K562 (cell line): ENCODE measurements at regions not wholly inside any gene's neighbourhood (a gene's known extent, or its start where the extent isn't known, plus 50 kb on each side); places are given as distances from the start of the nearest gene placed in this dataset.

Experiments
- ATAC-seq: fragments of 200-7000 bp; cut with Tn5 transposase; 3 replicates; pipeline ENCODE4 v1.9.1; 2020; ENCODE audit warnings: moderate library complexity
- BruUV-seq: library from RNA; stranded (reverse); fragments of 400-500 nt; replicated peaks from 2 replicates; lab custom pipeline; 2021; lab: Mats Ljungman, UMichigan
- CTCF ChIA-PET: fragments of 300-600 bp; formaldehyde crosslinking; extraction: SDS; loops from one replicate; lab custom pipeline; 2021; ENCODE audit warnings: low intra/inter-chr PET ratio; lab: Yijun Ruan, JAX
- POLR2A ChIA-PET: fragments of 300-600, 350-650 bp; sonication (Branson Sonifier 250); formaldehyde crosslinking; extraction: SDS; loops from one replicate; lab custom pipeline; 2021; ENCODE audit warnings: antibody characterized with exemption, inconsistent platforms; lab: Yijun Ruan, JAX
- DNase-seq, 4 experiments: peaks; one replicate each; pipeline versions ENCODE4 v3.0.0 to v3.0.0-alpha.2; 2011 to 2018; ENCODE audit warnings: low spot score in 3 of 4, mixed read lengths in 3 of 4; ENCODE audit errors: extremely low read depth in 1 of 4
- FAIRE-seq: peaks from 2 replicates; lab custom pipeline; 2011; peaks lifted over from hg19 to GRCh38; lab: Jason Lieb, UNC
- H2AFZ ChIP-seq: 2 replicates; pipeline ENCODE4 v1.6.0; 2011; ENCODE audit warnings: low read depth, low read length, control low read depth, inconsistent platforms
- H3K27ac ChIP-seq: fragments of 200-600 bp; 3 replicates; pipeline ENCODE4 v1.8.0; 2011; ENCODE audit warnings: low read depth, mild to moderate bottlenecking, control low read depth, inconsistent platforms, low read length, moderate library complexity, mixed read lengths; ENCODE audit errors: extremely low read depth
- H3K27me3 ChIP-seq, 2 experiments: fragments of 300-600 bp in 1 of 2; 2 replicates in 1 of 2; 3 replicates in 1 of 2; pipeline versions ENCODE4 v1.6.0 to v1.8.0; 2011; ENCODE audit warnings: inconsistent platforms in 2 of 2, low read length in 2 of 2, mild to moderate bottlenecking in 1 of 2, mixed read lengths in 1 of 2, moderate library complexity in 1 of 2; ENCODE audit not compliant: control insufficient read depth in 2 of 2, insufficient read depth in 2 of 2
- H3K36me3 ChIP-seq: fragments of 300-600 bp; 3 replicates; pipeline ENCODE4 v1.8.0; 2011; ENCODE audit warnings: mild to moderate bottlenecking, low read length, inconsistent platforms; ENCODE audit not compliant: control insufficient read depth, insufficient read depth
- H3K4me1 ChIP-seq, 2 experiments: fragments of 200-600 bp in 1 of 2; replicated peaks in 1 of 2; 2 replicates in 1 of 2; 3 replicates in 1 of 2; pipeline versions ENCODE4 v1.5.1 to v1.8.0; 2011; ENCODE audit warnings: inconsistent platforms in 2 of 2, low read length in 2 of 2, mild to moderate bottlenecking in 1 of 2, mixed read lengths in 1 of 2, moderate library complexity in 1 of 2; ENCODE audit not compliant: control insufficient read depth in 2 of 2, insufficient read depth in 2 of 2
- H3K4me2 ChIP-seq: 2 replicates; pipeline ENCODE4 v1.6.1; 2011; ENCODE audit warnings: low read length, control low read depth, inconsistent platforms, mixed read lengths; ENCODE audit not compliant: insufficient read depth
- H3K4me3 ChIP-seq: fragments of 200-600 bp; sonication (generic), shearing (Covaris generic); 2 replicates; pipeline ENCODE4 v1.5.1; 2016; ENCODE audit warnings: control low read depth, inconsistent platforms
- H3K79me2 ChIP-seq: fragments of 200-600 bp; 3 replicates; pipeline ENCODE4 v1.8.0; 2011; ENCODE audit warnings: low read length, inconsistent platforms; ENCODE audit not compliant: control insufficient read depth, insufficient read depth
- H3K9ac ChIP-seq, 2 experiments: 2 replicates each; pipeline versions ENCODE4 v1.6.0 to v1.6.1; 2011; ENCODE audit warnings: low read depth in 2 of 2, low read length in 2 of 2, control low read depth in 1 of 2, inconsistent platforms in 1 of 2, mild to moderate bottlenecking in 1 of 2, mixed read lengths in 1 of 2; ENCODE audit not compliant: insufficient read depth in 1 of 2
- H3K9me1 ChIP-seq: one replicate; pipeline ENCODE4 v1.6.0; 2011; ENCODE audit warnings: inconsistent platforms, mild to moderate bottlenecking, low read length, moderate library complexity; ENCODE audit not compliant: control insufficient read depth, insufficient read depth
- H3K9me3 ChIP-seq: replicated peaks from 2 replicates; pipeline ENCODE4 v1.5.1; 2011; ENCODE audit warnings: low read depth, low read length, inconsistent platforms; ENCODE audit not compliant: control insufficient read depth, insufficient read depth
- H4K20me1 ChIP-seq: replicated peaks from 2 replicates; pipeline ENCODE4 v1.6.1; 2011; ENCODE audit warnings: low read length, inconsistent platforms, mixed read lengths; ENCODE audit not compliant: control insufficient read depth, insufficient read depth
- ARNT ChIP-seq, 2 experiments: fragments of 450-650 bp; IDR thresholded peaks; 2 replicates each; pipeline ENCODE4 v1.6.1; 2016; ENCODE audit warnings: mild to moderate bottlenecking in 1 of 2
- CREBBP ChIP-seq: IDR thresholded peaks from one replicate; pipeline ENCODE4 v1.6.1; 2012; ENCODE audit warnings: low read depth, mild to moderate bottlenecking, control low read depth, inconsistent platforms, low read length
- IRF1 ChIP-seq: sonication (generic); formaldehyde crosslinking; IDR thresholded peaks from 2 replicates; pipeline ENCODE4 v1.8.0; 2022; ENCODE audit warnings: missing genetic modification reagents, mild to moderate bottlenecking, borderline replicate concordance
- JUN ChIP-seq, 2 experiments: sonication (generic) in 1 of 2; formaldehyde crosslinking in 1 of 2; IDR thresholded peaks; 2 replicates each; pipeline versions ENCODE4 v1.6.1 to v1.8.0; 2012 to 2022; ENCODE audit warnings: borderline replicate concordance in 2 of 2, mild to moderate bottlenecking in 2 of 2, improper control_type of control experiment in 1 of 2, low read depth in 1 of 2, low read length in 1 of 2, missing genetic modification reagents in 1 of 2
- RAD51 ChIP-seq: fragments of 450-650 bp; IDR thresholded peaks from 2 replicates; pipeline ENCODE4 v1.7.1; 2016; ENCODE audit warnings: low read depth, mild to moderate bottlenecking, borderline replicate concordance
- SPI1 ChIP-seq: IDR thresholded peaks from 2 replicates; pipeline ENCODE4 v1.6.1; 2011; ENCODE audit warnings: low read depth, low read length, control low read depth, borderline replicate concordance
- SRSF1 ChIP-seq: fragments of 200-400 bp; formaldehyde crosslinking; IDR thresholded peaks from 2 replicates; pipeline ENCODE4 v1.6.1; 2017; ENCODE audit warnings: mild to moderate bottlenecking, low read depth, low read length, moderate library complexity
- WGBS: fragments of 100-300 bp; shearing (Covaris generic); methylation state at CpG from one replicate; pipeline ENCODE4 v1.1.6; 2016; ENCODE audit warnings: low coverage, mixed read lengths; ENCODE audit not compliant: insufficient coverage; ENCODE audit errors: missing lambda C conversion rate; 5-methylcytosine and 5-hydroxymethylcytosine counted together
- in situ Hi-C: fragments of 300-500 bp; cut with MboI; formaldehyde crosslinking; loops from 4 replicates; pipeline ENCODE4 v1.15.0; 2018; ENCODE audit warnings: inconsistent platforms, mixed read lengths
- intact Hi-C: fragments of 100-400 bp; cut with micrococcal nuclease; formaldehyde crosslinking; loops from 2 replicates; pipeline ENCODE4 v1.14.2; 2022
- TF ChIP-seq, protein P1 (sequence below): fragments of 450-650 bp; IDR thresholded peaks from 2 replicates; pipeline ENCODE4 v1.6.1; 2016

GRCh38 chr9:108662091-108662875, 193.5 kb downstream of the ACTL7B start:
- Histone ChIP-seq H3K4me1 (no peaks in the 10 kb centered on the region), H3K9me3 (no peaks in the 10 kb centered on the region), H3K27me3 (no peaks in the 10 kb centered on the region), H3K36me3 (no peaks in the 10 kb centered on the region), H3K79me2 (no peaks in the 10 kb centered on the region), H3K9ac (no peak overlapping the region), H2AFZ (no peak overlapping the region), H3K9me1 (no peaks in the 10 kb centered on the region), H3K27ac (no peak overlapping the region), H3K4me2 (no peak overlapping the region), H4K20me1 (no peaks in the 10 kb centered on the region), H3K4me3 (no peak overlapping the region)
- in situ Hi-C loops (no loop called here), intact Hi-C loops (no loop called here)
- ATAC-seq, result no peak
- DNase-seq, result no peak
- BruUV-seq, result no TSS peak
- 0% methylated on average over 6 of the region's 6 CpGs for WGBS
- POLR2A ChIA-PET, result no interaction called here
- CTCF ChIA-PET, result no interaction called here
- TF ChIP-seq SPI1, result peak; percentile 17; the same call in 1 of the 2 replicates
- no peak for TF ChIP-seq CREBBP
- FAIRE-seq, result no peak

GRCh38 chr9:108656566-108656965, 199.2 kb downstream of the ACTL7B start:
- ChIA-PET CTCF (no interaction called here), POLR2A (no interaction called here)
- Histone ChIP-seq H3K9me1 (no peaks in the 10 kb centered on the region), H3K4me3 (no peak overlapping the region), H3K27ac (no peak overlapping the region), H3K9ac (no peak overlapping the region), H3K9me3 (no peaks in the 10 kb centered on the region), H3K4me1 (no peaks in the 10 kb centered on the region), H4K20me1 (no peaks in the 10 kb centered on the region), H3K79me2 (no peaks in the 10 kb centered on the region), H2AFZ (no peak overlapping the region), H3K36me3 (no peaks in the 10 kb centered on the region), H3K4me2 (no peak overlapping the region), H3K27me3 (no peaks in the 10 kb centered on the region)
- DNase-seq, result no peak
- in situ Hi-C loops (no loop called here), intact Hi-C loops (no loop called here)
- 1% methylated on average over 5 of the region's 5 CpGs for WGBS
- ATAC-seq, result no peak
- BruUV-seq, result no TSS peak
- FAIRE-seq, result no peak
- TF ChIP-seq JUN (IDR thresholded peaks at IDR 0.05; ENCODE audit: borderline replicate concordance, low read depth, low read length) (no peak), JUN (CRISPR knock-in tag; IDR thresholded peaks at IDR 0.05; ENCODE audit: borderline replicate concordance) (no peak), ARNT (IDR thresholded peaks at IDR 0.05) (no peak), RAD51 (no peak), IRF1 (CRISPR knock-in tag) (no peak), SRSF1 (no peak)
- TF ChIP-seq, protein P1, sequence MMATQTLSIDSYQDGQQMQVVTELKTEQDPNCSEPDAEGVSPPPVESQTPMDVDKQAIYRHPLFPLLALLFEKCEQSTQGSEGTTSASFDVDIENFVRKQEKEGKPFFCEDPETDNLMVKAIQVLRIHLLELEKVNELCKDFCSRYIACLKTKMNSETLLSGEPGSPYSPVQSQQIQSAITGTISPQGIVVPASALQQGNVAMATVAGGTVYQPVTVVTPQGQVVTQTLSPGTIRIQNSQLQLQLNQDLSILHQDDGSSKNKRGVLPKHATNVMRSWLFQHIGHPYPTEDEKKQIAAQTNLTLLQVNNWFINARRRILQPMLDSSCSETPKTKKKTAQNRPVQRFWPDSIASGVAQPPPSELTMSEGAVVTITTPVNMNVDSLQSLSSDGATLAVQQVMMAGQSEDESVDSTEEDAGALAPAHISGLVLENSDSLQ, result no peak
